ENCODE measurements at regions not wholly inside any gene's neighbourhood (a gene's known extent, or its start where the extent isn't known, plus 50 kb on each side); places are given as distances from the start of the nearest gene placed in this dataset.
A peak's percentile ranks its signal among the peaks of the same experiment; 100 is the strongest.

DNA sequence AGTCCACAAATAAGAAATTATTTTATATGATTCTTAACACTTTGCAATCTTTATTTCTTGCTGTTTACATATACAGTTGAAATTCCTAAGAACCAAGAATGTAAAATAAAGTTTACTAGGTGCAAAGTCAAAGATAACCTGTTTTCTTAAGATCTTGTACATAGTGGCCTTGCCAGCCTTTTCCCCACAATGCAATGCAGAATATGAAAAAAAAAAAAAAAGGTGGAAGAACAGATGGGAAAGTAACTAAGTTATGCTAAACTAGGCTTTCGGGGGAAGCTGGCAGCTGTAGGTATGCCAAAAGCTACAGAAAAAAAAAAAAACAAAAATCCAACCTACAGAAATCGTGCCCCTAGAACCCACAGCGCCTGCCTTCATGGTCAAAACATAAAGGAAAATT, 1588.4 kb downstream of the STIM2 start:
- Histone ChIP-seq H3K4me3 (ENCODE audit: low read depth in 2 of 2, low read length in 1 of 2) (peak overlapping the region; percentile 13 to 19; a peak in 2 of 4 replicates), H3K36me3 (replicated peaks in 1 of 2; ENCODE audit: control insufficient read depth in 1 of 2, insufficient read depth in 2 of 2, low read length in 1 of 2) (no peaks in the 10 kb centered on the region), H3K27ac (ENCODE audit: low read depth in 2 of 2, low read length in 1 of 2) (no peak overlapping the region), H3F3A (replicated peaks; ENCODE audit: insufficient read depth) (peaks cover 1% of the 10 kb centered on the region), H4K20me1 (ENCODE audit: insufficient read depth) (no peaks in the 10 kb centered on the region), H3K4me2 (0 out of 2 replicates have a peak overlapping the region, but pooled peaks have one; percentile 29), H2AFZ (ENCODE audit: low read depth) (peak overlapping the region; percentile 61), H3K4me1 (ENCODE audit: control insufficient read depth in 1 of 2, insufficient read depth in 2 of 2, low read depth in 1 of 2, low read length in 1 of 2) (no peaks in the 10 kb centered on the region), H3K9ac (no peak overlapping the region), H3K9me3 (no peaks in the 10 kb centered on the region), H3K9me2 (no peaks in the 10 kb centered on the region), H3K79me2 (ENCODE audit: insufficient read depth) (no peaks in the 10 kb centered on the region), H3K27me3 (ENCODE audit: insufficient read depth) (no peaks in the 10 kb centered on the region)
- DNase-seq = no peak
- no peak for TF ChIP-seq FOXM1 (IDR thresholded peaks at IDR 0.05; ENCODE audit: low read depth)
- TF ChIP-seq POLR2AphosphoS5 (IDR thresholded peaks at IDR 0.05; ENCODE audit: low read depth, low read length) = no peak
- TF ChIP-seq, protein P1, sequence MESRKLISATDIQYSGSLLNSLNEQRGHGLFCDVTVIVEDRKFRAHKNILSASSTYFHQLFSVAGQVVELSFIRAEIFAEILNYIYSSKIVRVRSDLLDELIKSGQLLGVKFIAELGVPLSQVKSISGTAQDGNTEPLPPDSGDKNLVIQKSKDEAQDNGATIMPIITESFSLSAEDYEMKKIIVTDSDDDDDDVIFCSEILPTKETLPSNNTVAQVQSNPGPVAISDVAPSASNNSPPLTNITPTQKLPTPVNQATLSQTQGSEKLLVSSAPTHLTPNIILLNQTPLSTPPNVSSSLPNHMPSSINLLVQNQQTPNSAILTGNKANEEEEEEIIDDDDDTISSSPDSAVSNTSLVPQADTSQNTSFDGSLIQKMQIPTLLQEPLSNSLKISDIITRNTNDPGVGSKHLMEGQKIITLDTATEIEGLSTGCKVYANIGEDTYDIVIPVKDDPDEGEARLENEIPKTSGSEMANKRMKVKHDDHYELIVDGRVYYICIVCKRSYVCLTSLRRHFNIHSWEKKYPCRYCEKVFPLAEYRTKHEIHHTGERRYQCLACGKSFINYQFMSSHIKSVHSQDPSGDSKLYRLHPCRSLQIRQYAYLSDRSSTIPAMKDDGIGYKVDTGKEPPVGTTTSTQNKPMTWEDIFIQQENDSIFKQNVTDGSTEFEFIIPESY (IDR thresholded peaks at IDR 0.05; ENCODE audit: borderline replicate concordance, low read depth) = no peak
- TF ChIP-seq TCF12 (IDR thresholded peaks at IDR 0.05) = no peak
- TF ChIP-seq YY1 (IDR thresholded peaks at IDR 0.05; ENCODE audit: low read depth) = no peak
- no peak for TF ChIP-seq RFX5 (IDR thresholded peaks at IDR 0.05; ENCODE audit: low read length)
- TF ChIP-seq RAD21 (IDR thresholded peaks at IDR 0.05; ENCODE audit: low read length) = no peak
- no peak for TF ChIP-seq FOSL2 (IDR thresholded peaks at IDR 0.05; ENCODE audit: borderline replicate concordance, low read depth)
- no peak for TF ChIP-seq EZH2phosphoT487 (IDR thresholded peaks at IDR 0.05; ENCODE audit: borderline replicate concordance, low read depth)
- TF ChIP-seq, protein P2, sequence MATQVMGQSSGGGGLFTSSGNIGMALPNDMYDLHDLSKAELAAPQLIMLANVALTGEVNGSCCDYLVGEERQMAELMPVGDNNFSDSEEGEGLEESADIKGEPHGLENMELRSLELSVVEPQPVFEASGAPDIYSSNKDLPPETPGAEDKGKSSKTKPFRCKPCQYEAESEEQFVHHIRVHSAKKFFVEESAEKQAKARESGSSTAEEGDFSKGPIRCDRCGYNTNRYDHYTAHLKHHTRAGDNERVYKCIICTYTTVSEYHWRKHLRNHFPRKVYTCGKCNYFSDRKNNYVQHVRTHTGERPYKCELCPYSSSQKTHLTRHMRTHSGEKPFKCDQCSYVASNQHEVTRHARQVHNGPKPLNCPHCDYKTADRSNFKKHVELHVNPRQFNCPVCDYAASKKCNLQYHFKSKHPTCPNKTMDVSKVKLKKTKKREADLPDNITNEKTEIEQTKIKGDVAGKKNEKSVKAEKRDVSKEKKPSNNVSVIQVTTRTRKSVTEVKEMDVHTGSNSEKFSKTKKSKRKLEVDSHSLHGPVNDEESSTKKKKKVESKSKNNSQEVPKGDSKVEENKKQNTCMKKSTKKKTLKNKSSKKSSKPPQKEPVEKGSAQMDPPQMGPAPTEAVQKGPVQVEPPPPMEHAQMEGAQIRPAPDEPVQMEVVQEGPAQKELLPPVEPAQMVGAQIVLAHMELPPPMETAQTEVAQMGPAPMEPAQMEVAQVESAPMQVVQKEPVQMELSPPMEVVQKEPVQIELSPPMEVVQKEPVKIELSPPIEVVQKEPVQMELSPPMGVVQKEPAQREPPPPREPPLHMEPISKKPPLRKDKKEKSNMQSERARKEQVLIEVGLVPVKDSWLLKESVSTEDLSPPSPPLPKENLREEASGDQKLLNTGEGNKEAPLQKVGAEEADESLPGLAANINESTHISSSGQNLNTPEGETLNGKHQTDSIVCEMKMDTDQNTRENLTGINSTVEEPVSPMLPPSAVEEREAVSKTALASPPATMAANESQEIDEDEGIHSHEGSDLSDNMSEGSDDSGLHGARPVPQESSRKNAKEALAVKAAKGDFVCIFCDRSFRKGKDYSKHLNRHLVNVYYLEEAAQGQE (IDR thresholded peaks at IDR 0.05; ENCODE audit: low read depth, low read length) = no peak
- TF ChIP-seq GATA2 (CRISPR knock-in tag; IDR thresholded peaks at IDR 0.05) = no peak
- no peak for TF ChIP-seq SIN3A (IDR thresholded peaks at IDR 0.05; ENCODE audit: borderline replicate concordance, low read depth, low read length)
- no peak for TF ChIP-seq ELF1 (IDR thresholded peaks at IDR 0.05)
- TF ChIP-seq FOXJ3 (CRISPR knock-in tag; IDR thresholded peaks at IDR 0.05) = no peak
- no peak for TF ChIP-seq TAF1 (IDR thresholded peaks at IDR 0.05; ENCODE audit: borderline replicate concordance, low read depth, low read length)
- TF ChIP-seq MEF2A (IDR thresholded peaks at IDR 0.05; ENCODE audit: borderline replicate concordance, low read depth) = no peak
- TF ChIP-seq TEAD4 (IDR thresholded peaks at IDR 0.05; ENCODE audit: borderline replicate concordance, insufficient read depth) = no peak
- TF ChIP-seq, protein P3, sequence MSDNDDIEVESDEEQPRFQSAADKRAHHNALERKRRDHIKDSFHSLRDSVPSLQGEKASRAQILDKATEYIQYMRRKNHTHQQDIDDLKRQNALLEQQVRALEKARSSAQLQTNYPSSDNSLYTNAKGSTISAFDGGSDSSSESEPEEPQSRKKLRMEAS (IDR thresholded peaks at IDR 0.05; ENCODE audit: low read depth) = no peak
- ChIA-PET POLR2A (no interaction called here), CTCF (no interaction called here)
- 22% methylated on average over 3 of the region's 3 CpGs for WGBS (ENCODE audit: low lambda C conversion rate)

All from SK-N-SH (cell line).